Heart left ventricle (tissue), 16 donors: ENCODE measurements at regions not wholly inside any gene's neighbourhood (a gene's known extent, or its start where the extent isn't known, plus 50 kb on each side); places are given as distances from the start of the nearest gene placed in this dataset.

ENCODE experiments used
- ATAC-seq, 4 donors: fragments of 200-7000 bp; cut with Tn5 transposase; one replicate each; pipeline ENCODE4 v1.9.1; 2020 to 2022; ENCODE audit warnings: moderate library complexity in 4 of 4, mild to moderate bottlenecking in 3 of 4, moderate number of reproducible peaks in 1 of 4
- DNase-seq, 5 donors: peaks; one replicate each; pipeline ENCODE4 v3.0.0-alpha.2; 2020
- H3K27ac ChIP-seq, 12 donors: fragments of 200-600 bp; sonication (generic) in 4 of 12; one replicate each; pipeline versions ENCODE4 v1.5.0 to v1.8.0; 2016 to 2022; ENCODE audit warnings: mild to moderate bottlenecking in 2 of 12
- H3K27me3 ChIP-seq, 9 donors: fragments of 200-600 bp; sonication (generic) in 2 of 9; one replicate each; pipeline versions ENCODE4 v1.5.1 to v1.8.0; 2016 to 2022; ENCODE audit warnings: mild to moderate bottlenecking in 3 of 9
- H3K36me3 ChIP-seq, 9 donors: fragments of 200-600 bp; sonication (generic) in 2 of 9; one replicate each; pipeline versions ENCODE4 v1.5.0 to v1.8.0; 2018 to 2022; ENCODE audit warnings: mild to moderate bottlenecking in 2 of 9
- H3K4me1 ChIP-seq, 12 donors: fragments of 200-600 bp; sonication (generic) in 4 of 12; one replicate each; pipeline versions ENCODE4 v1.5.0 to v1.8.0; 2016 to 2022; ENCODE audit warnings: mild to moderate bottlenecking in 3 of 12
- H3K4me3 ChIP-seq, 12 donors: fragments of 200-600 bp; sonication (generic) in 4 of 12; one replicate each; pipeline versions ENCODE4 v1.5.0 to v1.8.0; 2017 to 2022; ENCODE audit warnings: mild to moderate bottlenecking in 9 of 12, moderate library complexity in 4 of 12
- H3K9me3 ChIP-seq, 12 donors: fragments of 200-600 bp; sonication (generic) in 4 of 12; one replicate each; pipeline versions ENCODE4 v1.5.0 to v1.8.0; 2016 to 2022; ENCODE audit warnings: mild to moderate bottlenecking in 1 of 12
- POLR2A ChIP-seq, 2 donors: fragments of 450-650 bp; IDR thresholded peaks; one replicate each; pipeline ENCODE4 v1.6.1; 2017; ENCODE audit warnings: antibody characterized with exemption in 2 of 2, mild to moderate bottlenecking in 2 of 2, moderate library complexity in 2 of 2
- WGBS, 4 donors: extraction: QIAGEN DNeasy Blood & Tissue Kit in 2 of 4; methylation state at CpG; one replicate each; pipeline versions ENCODE4 v1.1.5 to v1.1.7; 2013 to 2018; 5-methylcytosine and 5-hydroxymethylcytosine counted together
- intact Hi-C, 10 donors: fragments of 100-400 bp; cut with DNase I; formaldehyde crosslinking; loops; one replicate each; pipeline versions ENCODE4 v1.11.1 to v1.14.2; 2022
- TF ChIP-seq, protein P1 (sequence below), 12 donors: fragments of 200-600 bp; sonication (generic) in 4 of 12; IDR thresholded peaks; one replicate each; pipeline versions ENCODE4 v1.5.0 to v1.8.0; 2018 to 2022; ENCODE audit warnings: antibody characterized with exemption in 12 of 12, mild to moderate bottlenecking in 5 of 12
- donor health status: ischemic (EF 13 %, LVEDD 7.1; RV severe dilation, severe dysfunction).
- donor health status: healthy with polysubstance abuse.
- donor health status: DM: no; HTN: yes; CAD: no.
- donor health status: DM: no; HTN: no; CAD: no.
- donor health status: ischemic (EF 25% LVEDD 6.9; RV normal size, moderate dysfunction).
- donor health status: ischemic (EF 25% LVEDD 5.7; RV mildly dilated, moderate dysfunction).
- donor health status: healthy.
- donor health status: DM: yes; HTN: yes; CAD: no.
- donor health status: ischemic (EF 35%, LVEDD 5.7; RV mildly dilated, moderate dysfunction).
- donor health status: nonischemic (EF 11% LVEDD 7.7; RV severe dilation, severe dysfunction).
- donor health status: DM: yes; HTN: yes; CAD: no.
- donor health status: PGD.
- donor health status: ischemic (EF 29% LVEDD 5.4; RV normal size, mild dysfunction).
- donor health status: nonischemic (EF 23%, LVEDD 6.1; RV moderate dilation, normal function).

DNA sequence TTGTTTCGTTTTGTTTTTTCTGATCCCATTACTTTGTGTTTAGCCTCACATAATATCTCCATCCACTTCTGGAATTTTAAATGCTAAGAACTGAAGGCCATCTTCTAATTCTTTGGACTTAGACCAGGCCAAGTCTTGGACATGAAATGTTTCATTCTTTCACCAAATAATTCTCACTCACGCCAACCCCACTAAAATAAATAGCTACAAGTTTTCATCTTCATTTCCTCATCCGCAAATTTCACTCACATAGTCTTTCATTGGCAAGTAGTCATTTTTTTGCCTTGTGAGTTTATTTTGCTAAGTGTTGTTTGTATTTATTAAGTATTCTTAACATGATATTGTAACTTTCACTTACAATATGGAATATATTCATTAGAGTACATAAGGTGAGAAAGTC lies 1188.6 kb upstream of the SEMA6A start:
- H3K27ac ChIP-seq = no peak overlapping the region

GRCh38 chr5:117761186-117761585 lies 1186.6 kb upstream of the SEMA6A start:
- Histone ChIP-seq H3K27ac (peak overlapping the region in 2 of 12 donors; percentile 6 to 28), H3K36me3 (no peaks in the 10 kb centered on the region), H3K9me3 (no peaks in the 10 kb centered on the region), H3K27me3 (no peaks in the 10 kb centered on the region), H3K4me3 (peak overlapping the region in 6 of 12 donors; percentile 2 to 32 (median 15)), H3K4me1 (no peaks in the 10 kb centered on the region)
- intact Hi-C loops = no loop called here
- 45 to 69% (median 60%) methylated on average over 2 of the region's 2 CpGs for WGBS, 4 donors
- TF ChIP-seq, protein P1, sequence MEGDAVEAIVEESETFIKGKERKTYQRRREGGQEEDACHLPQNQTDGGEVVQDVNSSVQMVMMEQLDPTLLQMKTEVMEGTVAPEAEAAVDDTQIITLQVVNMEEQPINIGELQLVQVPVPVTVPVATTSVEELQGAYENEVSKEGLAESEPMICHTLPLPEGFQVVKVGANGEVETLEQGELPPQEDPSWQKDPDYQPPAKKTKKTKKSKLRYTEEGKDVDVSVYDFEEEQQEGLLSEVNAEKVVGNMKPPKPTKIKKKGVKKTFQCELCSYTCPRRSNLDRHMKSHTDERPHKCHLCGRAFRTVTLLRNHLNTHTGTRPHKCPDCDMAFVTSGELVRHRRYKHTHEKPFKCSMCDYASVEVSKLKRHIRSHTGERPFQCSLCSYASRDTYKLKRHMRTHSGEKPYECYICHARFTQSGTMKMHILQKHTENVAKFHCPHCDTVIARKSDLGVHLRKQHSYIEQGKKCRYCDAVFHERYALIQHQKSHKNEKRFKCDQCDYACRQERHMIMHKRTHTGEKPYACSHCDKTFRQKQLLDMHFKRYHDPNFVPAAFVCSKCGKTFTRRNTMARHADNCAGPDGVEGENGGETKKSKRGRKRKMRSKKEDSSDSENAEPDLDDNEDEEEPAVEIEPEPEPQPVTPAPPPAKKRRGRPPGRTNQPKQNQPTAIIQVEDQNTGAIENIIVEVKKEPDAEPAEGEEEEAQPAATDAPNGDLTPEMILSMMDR (IDR thresholded peaks at IDR 0.05) = no peak
- TF ChIP-seq POLR2A (IDR thresholded peaks at IDR 0.05) = no peak
- ATAC-seq (peak in 2 of 4 donors; percentile 22 to 61), DNase-seq (no peak)

More for the DNA sequence above, 1188.6 kb upstream of the SEMA6A start:
- H3K27me3 ChIP-seq = no peaks in the 10 kb centered on the region
- no peak for ATAC-seq
- intact Hi-C loops = no loop called here
- TF ChIP-seq POLR2A (IDR thresholded peaks at IDR 0.05) = no peak
- TF ChIP-seq, protein P1 (IDR thresholded peaks at IDR 0.05) = no peak
- no peaks in the 10 kb centered on the region for H3K4me1 ChIP-seq
- no peaks in the 10 kb centered on the region for H3K9me3 ChIP-seq
- no peak overlapping the region for H3K4me3 ChIP-seq
- 90 to 94% (median 93%) methylated on average over 3 of the region's 3 CpGs for WGBS, 4 donors
- no peaks in the 10 kb centered on the region for H3K36me3 ChIP-seq
- DNase-seq = no peak

GRCh38 chr5:117759849-117760499 lies 1185.4 kb upstream of the SEMA6A start:
- WGBS, 4 donors = 51 to 61% (median 58%) methylated on average over 4 of the region's 4 CpGs
- intact Hi-C loops = no loop called here
- TF ChIP-seq POLR2A (IDR thresholded peaks at IDR 0.05) = no peak
- TF ChIP-seq, protein P1 (IDR thresholded peaks at IDR 0.05) = no peak
- H3K27me3 ChIP-seq = no peaks in the 10 kb centered on the region
- H3K4me3 ChIP-seq = peak overlapping the region in 6 of 12 donors; percentile 2 to 32 (median 18)
- H3K27ac ChIP-seq = peak overlapping the region in 2 of 12 donors; percentile 14 to 28
- ATAC-seq = no peak
- H3K36me3 ChIP-seq = no peaks in the 10 kb centered on the region
- H3K4me1 ChIP-seq = no peaks in the 10 kb centered on the region
- no peaks in the 10 kb centered on the region for H3K9me3 ChIP-seq
- no peak for DNase-seq

- H3K4me3 ChIP-seq = no peak overlapping the region
- TF ChIP-seq, protein P1 (IDR thresholded peaks at IDR 0.05) = no peak
- TF ChIP-seq POLR2A (IDR thresholded peaks at IDR 0.05) = no peak
- ATAC-seq (no peak), DNase-seq (no peak)
- H3K4me1 ChIP-seq = no peaks in the 10 kb centered on the region
- 79 to 87% (median 84%) methylated on average over 2 of the region's 2 CpGs for WGBS, 4 donors
- intact Hi-C loops = no loop called here
- no peaks in the 10 kb centered on the region for H3K9me3 ChIP-seq
- no peaks in the 10 kb centered on the region for H3K27me3 ChIP-seq
- no peaks in the 10 kb centered on the region for H3K36me3 ChIP-seq
- H3K27ac ChIP-seq = no peak overlapping the region
Measured at GRCh38 chr5:117752403-117752802, 1177.8 kb upstream of the SEMA6A start.
